ENCODE measurements at regions not wholly inside any gene's neighbourhood (a gene's known extent, or its start where the extent isn't known, plus 50 kb on each side); places are given as distances from the start of the nearest gene placed in this dataset.

- no peaks in the 10 kb centered on the region for H3K36me3 ChIP-seq (replicated peaks)
- no peak overlapping the region for H3K27ac ChIP-seq
- in situ Hi-C loops (cut with HindIII; ENCODE audit: low pct_ligation_motif_present, low sequenced_read_pairs): no loop called here
- H3K4me3 ChIP-seq (ENCODE audit: low read depth, low read length): no peak overlapping the region
- TF ChIP-seq, protein P1, sequence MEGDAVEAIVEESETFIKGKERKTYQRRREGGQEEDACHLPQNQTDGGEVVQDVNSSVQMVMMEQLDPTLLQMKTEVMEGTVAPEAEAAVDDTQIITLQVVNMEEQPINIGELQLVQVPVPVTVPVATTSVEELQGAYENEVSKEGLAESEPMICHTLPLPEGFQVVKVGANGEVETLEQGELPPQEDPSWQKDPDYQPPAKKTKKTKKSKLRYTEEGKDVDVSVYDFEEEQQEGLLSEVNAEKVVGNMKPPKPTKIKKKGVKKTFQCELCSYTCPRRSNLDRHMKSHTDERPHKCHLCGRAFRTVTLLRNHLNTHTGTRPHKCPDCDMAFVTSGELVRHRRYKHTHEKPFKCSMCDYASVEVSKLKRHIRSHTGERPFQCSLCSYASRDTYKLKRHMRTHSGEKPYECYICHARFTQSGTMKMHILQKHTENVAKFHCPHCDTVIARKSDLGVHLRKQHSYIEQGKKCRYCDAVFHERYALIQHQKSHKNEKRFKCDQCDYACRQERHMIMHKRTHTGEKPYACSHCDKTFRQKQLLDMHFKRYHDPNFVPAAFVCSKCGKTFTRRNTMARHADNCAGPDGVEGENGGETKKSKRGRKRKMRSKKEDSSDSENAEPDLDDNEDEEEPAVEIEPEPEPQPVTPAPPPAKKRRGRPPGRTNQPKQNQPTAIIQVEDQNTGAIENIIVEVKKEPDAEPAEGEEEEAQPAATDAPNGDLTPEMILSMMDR (IDR thresholded peaks at IDR 0.05; ENCODE audit: low read depth, low read length, missing control alignments): no peak
- no peaks in the 10 kb centered on the region for H3K27me3 ChIP-seq (replicated peaks)
- DNase-seq: no peak
These were observed 155.6 kb upstream of the PITX2 start for GRCh38 chr4:110778521-110778920.

DNA sequence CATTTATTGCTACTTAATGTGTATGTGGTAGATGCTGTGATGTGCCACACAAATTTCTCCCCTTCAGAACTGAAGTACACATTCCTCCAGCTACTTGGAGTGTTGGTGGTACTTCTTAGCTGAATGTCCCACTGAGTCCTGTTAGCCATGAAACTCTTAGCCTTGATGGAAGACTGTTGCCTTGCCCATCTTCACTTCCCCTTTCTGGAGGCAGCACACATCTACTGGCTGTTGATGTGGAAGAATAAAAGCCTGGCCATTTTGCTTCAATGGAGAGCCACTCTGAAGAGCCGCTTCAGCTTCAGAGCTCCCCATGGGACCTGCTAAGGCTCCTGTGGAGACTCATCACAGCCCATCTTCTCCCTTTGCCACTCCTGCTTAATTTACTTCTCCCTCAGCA, 157.7 kb upstream of the PITX2 start:
- H3K4me3 ChIP-seq (ENCODE audit: low read depth, low read length): no peak overlapping the region
- TF ChIP-seq, protein P1 (IDR thresholded peaks at IDR 0.05; ENCODE audit: low read depth, low read length, missing control alignments): no peak
- in situ Hi-C loops (cut with HindIII; ENCODE audit: low pct_ligation_motif_present, low sequenced_read_pairs): no loop called here
- no peak overlapping the region for H3K27ac ChIP-seq
- DNase-seq: no peak
- H3K36me3 ChIP-seq (replicated peaks): no peaks in the 10 kb centered on the region
- H3K27me3 ChIP-seq (replicated peaks): no peaks in the 10 kb centered on the region

DNA sequence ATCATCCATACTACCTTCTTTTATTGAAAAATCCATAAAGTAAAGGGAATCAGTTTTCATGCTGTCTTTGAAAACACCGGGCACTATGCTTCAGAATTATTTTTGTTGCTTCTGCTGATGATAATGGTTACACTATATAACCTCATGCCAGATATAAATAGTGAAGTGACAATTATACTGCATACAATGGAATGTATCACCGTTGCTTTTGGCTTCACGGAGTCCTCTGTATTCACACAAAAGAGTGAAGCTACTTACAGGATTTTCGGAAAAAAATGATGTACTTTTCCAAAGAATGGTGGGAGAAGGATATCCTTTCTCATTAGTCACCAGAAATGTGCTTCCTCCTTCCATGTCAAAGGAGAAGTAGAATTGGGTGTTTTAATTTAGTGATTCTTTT, 159.1 kb upstream of the PITX2 start:
- Histone ChIP-seq H3K27me3 (replicated peaks) (no peaks in the 10 kb centered on the region), H3K36me3 (replicated peaks) (no peaks in the 10 kb centered on the region), H3K27ac (no peak overlapping the region), H3K4me3 (ENCODE audit: low read depth, low read length) (no peak overlapping the region)
- DNase-seq: no peak
- TF ChIP-seq, protein P1 (IDR thresholded peaks at IDR 0.05; ENCODE audit: low read depth, low read length, missing control alignments): no peak
- in situ Hi-C loops (cut with HindIII; ENCODE audit: low pct_ligation_motif_present, low sequenced_read_pairs): no loop called here

- in situ Hi-C loops (cut with HindIII; ENCODE audit: low pct_ligation_motif_present, low sequenced_read_pairs): no loop called here
- no peaks in the 10 kb centered on the region for H3K27me3 ChIP-seq (replicated peaks)
- TF ChIP-seq, protein P1 (IDR thresholded peaks at IDR 0.05; ENCODE audit: low read depth, low read length, missing control alignments): no peak
These were observed 164.2 kb upstream of the PITX2 start for GRCh38 chr4:110787109-110787508.

DNA sequence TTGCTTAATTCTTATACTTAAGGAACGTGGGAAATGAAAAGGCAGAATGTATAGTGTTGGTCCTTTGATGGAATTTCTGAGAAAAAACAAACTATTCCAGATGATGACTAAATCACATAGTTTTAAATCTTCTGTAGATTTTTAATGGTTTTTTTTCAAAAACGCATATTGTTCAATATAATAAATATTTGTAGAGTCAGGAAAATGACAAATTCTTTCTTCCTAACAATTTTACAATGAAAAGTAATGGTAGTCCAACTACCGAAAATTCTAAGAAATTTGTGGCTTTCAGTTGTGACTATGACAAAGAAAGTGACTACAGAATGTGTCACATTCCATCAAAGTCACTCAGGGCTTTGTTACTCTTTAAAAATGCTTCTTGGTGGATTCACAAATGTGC, 164.8 kb upstream of the PITX2 start:
- DNase-seq: no peak

More at GRCh38 chr4:110787109-110787508, 164.2 kb upstream of the PITX2 start:
- DNase-seq: no peak
- Histone ChIP-seq H3K36me3 (replicated peaks) (no peaks in the 10 kb centered on the region), H3K27ac (no peak overlapping the region), H3K4me3 (ENCODE audit: low read depth, low read length) (no peak overlapping the region)

DNA sequence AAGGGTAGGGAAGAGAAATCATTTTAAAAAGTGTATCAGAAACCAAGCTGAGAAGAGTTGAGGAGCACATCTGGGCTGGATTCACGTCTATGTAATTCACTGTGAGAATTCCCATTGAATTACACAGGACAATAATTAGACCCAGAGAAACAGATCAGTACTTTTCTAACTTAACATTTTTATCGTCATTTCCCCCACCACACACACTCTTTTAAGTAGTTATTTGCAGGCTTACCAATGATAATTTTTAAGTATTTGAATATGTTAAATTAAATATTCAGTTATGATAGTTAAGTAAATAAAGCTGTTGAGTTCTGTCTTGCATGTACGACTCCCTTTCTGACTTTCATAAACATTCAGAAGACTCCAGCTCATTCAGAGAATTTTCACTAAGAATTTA, 165.4 kb upstream of the PITX2 start:
- in situ Hi-C loops (cut with HindIII; ENCODE audit: low pct_ligation_motif_present, low sequenced_read_pairs): no loop called here
- Histone ChIP-seq H3K4me3 (ENCODE audit: low read depth, low read length) (no peak overlapping the region), H3K27me3 (replicated peaks) (no peaks in the 10 kb centered on the region), H3K36me3 (replicated peaks) (no peaks in the 10 kb centered on the region), H3K27ac (no peak overlapping the region)
- TF ChIP-seq, protein P1 (IDR thresholded peaks at IDR 0.05; ENCODE audit: low read depth, low read length, missing control alignments): no peak
- DNase-seq: no peak

More for the DNA sequence above, 164.8 kb upstream of the PITX2 start:
- H3K36me3 ChIP-seq (replicated peaks): no peaks in the 10 kb centered on the region
- H3K27me3 ChIP-seq (replicated peaks): no peaks in the 10 kb centered on the region
- in situ Hi-C loops (cut with HindIII; ENCODE audit: low pct_ligation_motif_present, low sequenced_read_pairs): no loop called here
- H3K4me3 ChIP-seq (ENCODE audit: low read depth, low read length): no peak overlapping the region
- H3K27ac ChIP-seq: no peak overlapping the region
- TF ChIP-seq, protein P1 (IDR thresholded peaks at IDR 0.05; ENCODE audit: low read depth, low read length, missing control alignments): no peak

All from brain microvascular endothelial cell (primary cell).